ENCODE measurements at regions not wholly inside any gene's neighbourhood (a gene's known extent, or its start where the extent isn't known, plus 50 kb on each side); places are given as distances from the start of the nearest gene placed in this dataset.

DNA sequence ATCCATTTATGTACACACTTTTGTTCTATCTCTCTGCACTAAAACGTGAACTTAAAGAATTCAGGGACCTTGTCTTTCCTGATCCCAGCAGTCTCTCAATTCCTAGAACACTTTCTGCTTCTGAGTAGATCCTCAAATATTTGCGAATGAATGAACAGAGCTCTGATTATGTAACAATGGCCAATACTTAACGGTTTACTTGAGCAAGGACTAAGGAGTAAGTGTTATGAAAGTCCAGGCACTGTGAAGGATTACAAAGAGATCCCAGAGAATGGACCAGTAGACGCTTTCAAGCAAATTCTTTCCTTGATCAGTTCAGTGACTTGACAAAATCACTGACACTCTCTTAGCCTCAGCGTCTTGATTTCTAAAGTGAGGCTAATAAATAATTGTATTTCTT lies 514.5 kb upstream of the KLHL1 start:
- no CpG with 5 or more reads among the region's 5 CpGs for WGBS (ENCODE audit: extremely low coverage, insufficient read length, low lambda C conversion rate)

More for the DNA sequence above, 514.5 kb upstream of the KLHL1 start:
- peaks cover 16% of the 10 kb centered on the region for H3K27me3 Mint-ChIP-seq (ENCODE audit: low read depth)
- no peak overlapping the region for H3K4me2 ChIP-seq (ENCODE audit: insufficient read depth, insufficient read length, low read length)
- no peak overlapping the region for H3K27ac Mint-ChIP-seq
- H3K4me3 Mint-ChIP-seq = no peak overlapping the region
- peaks cover 2% of the 10 kb centered on the region; the same call in 1 of the 2 replicates for H3K27me3 ChIP-seq (ENCODE audit: insufficient read depth, low read length)
- H2AK5ac ChIP-seq (ENCODE audit: insufficient read length, low read length) = no peak overlapping the region
- H3K27ac ChIP-seq (ENCODE audit: insufficient read length, low read depth, low read length) = no peak overlapping the region
- no peak overlapping the region for H4K91ac ChIP-seq (ENCODE audit: insufficient read length, low read depth, low read length)
- no peak overlapping the region for H2BK15ac ChIP-seq (ENCODE audit: low read depth, low read length)
- H4K5ac ChIP-seq (ENCODE audit: insufficient read length, low read depth, low read length) = no peak overlapping the region
- H4K8ac ChIP-seq (replicated peaks; ENCODE audit: insufficient read length, low read depth, low read length) = no peak overlapping the region
- no peak overlapping the region for H2BK20ac ChIP-seq (ENCODE audit: low read depth, low read length, poor library complexity, severe bottlenecking)
- no peaks in the 10 kb centered on the region for H3K9me3 Mint-ChIP-seq
- H2AFZ ChIP-seq (ENCODE audit: low read length) = no peak overlapping the region
- no peaks in the 10 kb centered on the region for H3K36me3 Mint-ChIP-seq (ENCODE audit: insufficient read depth in 1 of 3, low read depth in 3 of 3)
- no peak overlapping the region for H3K56ac ChIP-seq (ENCODE audit: insufficient read length, low read depth, low read length)
- H3T11ph ChIP-seq (ENCODE audit: low read length) = no peak overlapping the region
- no peaks in the 10 kb centered on the region for H4K20me1 ChIP-seq (ENCODE audit: control insufficient read depth, insufficient read depth, insufficient read length)
- H2BK12ac ChIP-seq (ENCODE audit: insufficient read length, low read depth, low read length) = no peak overlapping the region
- no peaks in the 10 kb centered on the region for H3K9me3 ChIP-seq (ENCODE audit: control insufficient read depth, low read depth, low read length)
- no peak overlapping the region for H3K9ac ChIP-seq (ENCODE audit: extremely low read depth, insufficient read length, low read length)
- no peaks in the 10 kb centered on the region for H3K23me2 ChIP-seq (ENCODE audit: insufficient read length, low read depth, low read length, poor library complexity, severe bottlenecking)
- no peaks in the 10 kb centered on the region for H3K79me1 ChIP-seq (ENCODE audit: insufficient read depth, low read depth, low read length, poor library complexity, severe bottlenecking)
- H3K4me1 Mint-ChIP-seq = peaks cover 0 to 9% of the 10 kb centered on the region in 2 experiments; a peak in 2 of 4 replicates
- H2BK120ac ChIP-seq (ENCODE audit: low read depth, low read length, poor library complexity, severe bottlenecking) = no peak overlapping the region
- TF ChIP-seq, protein P1, sequence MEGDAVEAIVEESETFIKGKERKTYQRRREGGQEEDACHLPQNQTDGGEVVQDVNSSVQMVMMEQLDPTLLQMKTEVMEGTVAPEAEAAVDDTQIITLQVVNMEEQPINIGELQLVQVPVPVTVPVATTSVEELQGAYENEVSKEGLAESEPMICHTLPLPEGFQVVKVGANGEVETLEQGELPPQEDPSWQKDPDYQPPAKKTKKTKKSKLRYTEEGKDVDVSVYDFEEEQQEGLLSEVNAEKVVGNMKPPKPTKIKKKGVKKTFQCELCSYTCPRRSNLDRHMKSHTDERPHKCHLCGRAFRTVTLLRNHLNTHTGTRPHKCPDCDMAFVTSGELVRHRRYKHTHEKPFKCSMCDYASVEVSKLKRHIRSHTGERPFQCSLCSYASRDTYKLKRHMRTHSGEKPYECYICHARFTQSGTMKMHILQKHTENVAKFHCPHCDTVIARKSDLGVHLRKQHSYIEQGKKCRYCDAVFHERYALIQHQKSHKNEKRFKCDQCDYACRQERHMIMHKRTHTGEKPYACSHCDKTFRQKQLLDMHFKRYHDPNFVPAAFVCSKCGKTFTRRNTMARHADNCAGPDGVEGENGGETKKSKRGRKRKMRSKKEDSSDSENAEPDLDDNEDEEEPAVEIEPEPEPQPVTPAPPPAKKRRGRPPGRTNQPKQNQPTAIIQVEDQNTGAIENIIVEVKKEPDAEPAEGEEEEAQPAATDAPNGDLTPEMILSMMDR (conservative IDR thresholded peaks at IDR 0.05) = no peak
- H3K18ac ChIP-seq (ENCODE audit: insufficient read length, low read depth, low read length) = no peak overlapping the region
- no peak for DNase-seq
- no peaks in the 10 kb centered on the region for H3K4me1 ChIP-seq (ENCODE audit: insufficient read depth, low read length)
- no peak overlapping the region for H2BK5ac ChIP-seq (ENCODE audit: insufficient read length, low read length)
- no peak overlapping the region for H3K14ac ChIP-seq (ENCODE audit: insufficient read depth, low read length)
- no peaks in the 10 kb centered on the region for H3K79me2 ChIP-seq (ENCODE audit: insufficient read depth, low read length)
- no peak overlapping the region for H3K4ac ChIP-seq (ENCODE audit: low read depth, low read length)
- no peak overlapping the region for H3K23ac ChIP-seq (ENCODE audit: insufficient read length, low read depth, low read length)
